Hepatocyte (in vitro differentiated cells): ENCODE measurements at regions not wholly inside any gene's neighbourhood (a gene's known extent, or its start where the extent isn't known, plus 50 kb on each side); places are given as distances from the start of the nearest gene placed in this dataset.
A peak's percentile ranks its signal among the peaks of the same experiment; 100 is the strongest.

Experiments used
- DNase-seq: peaks from one replicate; pipeline ENCODE4 v3.0.0-alpha.2; 2016; ENCODE audit warnings: low spot score
- H2AFZ ChIP-seq: fragments of 200-600 bp; sonication (generic); 2 replicates; pipeline ENCODE4 v1.6.0; 2016; ENCODE audit warnings: antibody characterized with exemption, mild to moderate bottlenecking
- H3K27ac ChIP-seq: fragments of 200-600 bp; sonication (generic); 2 replicates; pipeline ENCODE4 v1.5.1; 2016; ENCODE audit warnings: mild to moderate bottlenecking
- H3K27me3 ChIP-seq: fragments of 200-600 bp; sonication (generic); 2 replicates; pipeline ENCODE4 v1.6.1; 2016
- H3K36me3 ChIP-seq: fragments of 200-600 bp; sonication (generic); replicated peaks from 2 replicates; pipeline ENCODE4 v1.5.1; 2016; ENCODE audit warnings: low read depth; ENCODE audit not compliant: insufficient read depth
- H3K4me1 ChIP-seq: fragments of 200-600 bp; sonication (generic); 2 replicates; pipeline ENCODE4 v1.5.1; 2016; ENCODE audit warnings: mild to moderate bottlenecking, moderate library complexity; ENCODE audit not compliant: insufficient read depth
- H3K4me2 ChIP-seq: fragments of 200-600 bp; sonication (generic); 2 replicates; pipeline ENCODE4 v1.6.0; 2016
- H3K4me3 ChIP-seq: fragments of 200-600 bp; sonication (generic); 2 replicates; pipeline ENCODE4 v1.5.1; 2016; ENCODE audit warnings: mild to moderate bottlenecking
- H3K79me2 ChIP-seq: fragments of 200-600 bp; sonication (generic); 2 replicates; pipeline ENCODE4 v1.6.0; 2017; ENCODE audit warnings: mild to moderate bottlenecking
- H3K9me2 ChIP-seq: fragments of 200-600 bp; sonication (generic); replicated peaks from 2 replicates; pipeline ENCODE4 v1.6.0; 2017; ENCODE audit warnings: mild to moderate bottlenecking; ENCODE audit not compliant: insufficient read depth
- H3K9me3 ChIP-seq: fragments of 200-600 bp; sonication (generic); 2 replicates; pipeline ENCODE4 v1.5.1; 2016; ENCODE audit warnings: low read depth, mild to moderate bottlenecking
- H4K20me1 ChIP-seq: fragments of 200-600 bp; sonication (generic); 2 replicates; pipeline ENCODE4 v1.6.0; 2016; ENCODE audit warnings: mild to moderate bottlenecking; ENCODE audit not compliant: insufficient read depth, poor library complexity, severe bottlenecking
- CTCF ChIP-seq: fragments of 200-600 bp; sonication (generic); IDR thresholded peaks from 2 replicates; pipeline ENCODE4 v1.5.1; 2016; ENCODE audit warnings: antibody characterized with exemption, mild to moderate bottlenecking; ENCODE audit not compliant: poor library complexity
- EZH2 ChIP-seq: fragments of 200-600 bp; sonication (generic); IDR thresholded peaks from 2 replicates; pipeline ENCODE4 v1.6.1; 2016; ENCODE audit warnings: antibody characterized with exemption, mild to moderate bottlenecking, borderline replicate concordance
- EZH2phosphoT487 ChIP-seq: fragments of 200-600 bp; sonication (generic); IDR thresholded peaks from one replicate; pipeline ENCODE4 v1.6.1; 2018; ENCODE audit warnings: antibody characterized with exemption, mild to moderate bottlenecking, low read depth, moderate library complexity; ENCODE audit not compliant: unreplicated experiment, severe bottlenecking
- WGBS: methylation state at CpG from one replicate; pipeline ENCODE4 v1.1.6; 2016; ENCODE audit warnings: low lambda C conversion rate; ENCODE audit errors: missing lambda C conversion rate; 5-methylcytosine and 5-hydroxymethylcytosine counted together

- no peak overlapping the region for H3K4me3 ChIP-seq
- H3K9me2 ChIP-seq: no peaks in the 10 kb centered on the region
- peaks cover 54% of the 10 kb centered on the region for H3K27me3 ChIP-seq
- no peak for DNase-seq
- whole genome bisulfite sequencing: 82% methylated on average over 7 of the region's 7 CpGs
- H2AFZ ChIP-seq: no peak overlapping the region
- H3K9me3 ChIP-seq: no peaks in the 10 kb centered on the region
- H3K79me2 ChIP-seq: no peaks in the 10 kb centered on the region
- TF ChIP-seq CTCF: no peak
- no peaks in the 10 kb centered on the region for H3K36me3 ChIP-seq
- no peak overlapping the region for H3K4me2 ChIP-seq
- peaks cover 8% of the 10 kb centered on the region for H3K4me1 ChIP-seq
- no peaks in the 10 kb centered on the region for H4K20me1 ChIP-seq
- no peak overlapping the region for H3K27ac ChIP-seq
These were observed 299.1 kb downstream of the RRAGC start for GRCh38 chr1:38560457-38560856.

- Histone ChIP-seq H4K20me1 (no peaks in the 10 kb centered on the region), H3K9me3 (no peaks in the 10 kb centered on the region), H3K4me3 (no peak overlapping the region), H3K79me2 (no peaks in the 10 kb centered on the region), H3K27ac (no peak overlapping the region), H3K4me1 (peaks cover 8% of the 10 kb centered on the region), H3K9me2 (no peaks in the 10 kb centered on the region), H3K27me3 (peaks cover 50% of the 10 kb centered on the region), H3K4me2 (peak overlapping the region; percentile 62), H2AFZ (no peak overlapping the region), H3K36me3 (no peaks in the 10 kb centered on the region)
- 53% methylated on average over 29 of the region's 33 CpGs for WGBS
- TF ChIP-seq EZH2phosphoT487 (no peak), CTCF (no peak), EZH2 (no peak)
- peak; percentile 20 for DNase-seq
These were observed 300.0 kb downstream of the RRAGC start for GRCh38 chr1:38559446-38560165.

- H3K27me3 ChIP-seq: peaks cover 48% of the 10 kb centered on the region
- H3K9me3 ChIP-seq: no peaks in the 10 kb centered on the region
- DNase-seq: no peak
- H3K4me3 ChIP-seq: no peak overlapping the region
- H3K4me2 ChIP-seq: peak overlapping the region; percentile 62
- H3K9me2 ChIP-seq: no peaks in the 10 kb centered on the region
- no peaks in the 10 kb centered on the region for H4K20me1 ChIP-seq
- TF ChIP-seq EZH2phosphoT487: no peak
- TF ChIP-seq CTCF: no peak
- TF ChIP-seq EZH2: no peak
- H3K79me2 ChIP-seq: no peaks in the 10 kb centered on the region
- H3K36me3 ChIP-seq: no peaks in the 10 kb centered on the region
- no peak overlapping the region for H3K27ac ChIP-seq
- no peak overlapping the region for H2AFZ ChIP-seq
- 42% methylated on average over 20 of the region's 23 CpGs for WGBS
- peaks cover 8% of the 10 kb centered on the region for H3K4me1 ChIP-seq
These were observed 300.8 kb downstream of the RRAGC start for GRCh38 chr1:38558500-38559445.
